ENCODE measurements at regions not wholly inside any gene's neighbourhood (a gene's known extent, or its start where the extent isn't known, plus 50 kb on each side); places are given as distances from the start of the nearest gene placed in this dataset.

DNA sequence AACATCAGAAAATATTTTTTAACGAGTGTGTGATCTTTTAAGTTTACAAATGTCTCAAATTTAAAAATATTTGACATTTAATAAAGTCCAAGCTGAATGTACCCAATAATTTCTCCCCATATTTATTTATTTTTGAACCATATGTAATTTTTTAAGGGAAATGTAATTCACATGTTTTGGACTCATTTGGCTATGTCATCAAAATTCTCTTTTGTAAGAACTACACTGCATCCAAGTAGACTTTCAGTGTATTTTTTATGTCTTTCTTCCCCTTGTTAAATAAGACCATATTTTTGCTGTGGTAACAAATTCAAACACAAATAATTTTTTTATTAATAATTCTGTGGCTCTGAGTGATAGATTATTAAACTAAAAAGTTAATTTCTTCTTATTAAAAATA is 365.2 kb downstream of the CD109 start:
- no peak overlapping the region for H3K4me3 ChIP-seq (ENCODE audit: low read depth, low read length)
- no peak for DNase-seq (ENCODE audit: low read depth, low spot score)
- POLR2A ChIA-PET = no interaction called here
- TF ChIP-seq, protein P1, sequence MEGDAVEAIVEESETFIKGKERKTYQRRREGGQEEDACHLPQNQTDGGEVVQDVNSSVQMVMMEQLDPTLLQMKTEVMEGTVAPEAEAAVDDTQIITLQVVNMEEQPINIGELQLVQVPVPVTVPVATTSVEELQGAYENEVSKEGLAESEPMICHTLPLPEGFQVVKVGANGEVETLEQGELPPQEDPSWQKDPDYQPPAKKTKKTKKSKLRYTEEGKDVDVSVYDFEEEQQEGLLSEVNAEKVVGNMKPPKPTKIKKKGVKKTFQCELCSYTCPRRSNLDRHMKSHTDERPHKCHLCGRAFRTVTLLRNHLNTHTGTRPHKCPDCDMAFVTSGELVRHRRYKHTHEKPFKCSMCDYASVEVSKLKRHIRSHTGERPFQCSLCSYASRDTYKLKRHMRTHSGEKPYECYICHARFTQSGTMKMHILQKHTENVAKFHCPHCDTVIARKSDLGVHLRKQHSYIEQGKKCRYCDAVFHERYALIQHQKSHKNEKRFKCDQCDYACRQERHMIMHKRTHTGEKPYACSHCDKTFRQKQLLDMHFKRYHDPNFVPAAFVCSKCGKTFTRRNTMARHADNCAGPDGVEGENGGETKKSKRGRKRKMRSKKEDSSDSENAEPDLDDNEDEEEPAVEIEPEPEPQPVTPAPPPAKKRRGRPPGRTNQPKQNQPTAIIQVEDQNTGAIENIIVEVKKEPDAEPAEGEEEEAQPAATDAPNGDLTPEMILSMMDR (IDR thresholded peaks at IDR 0.05; ENCODE audit: insufficient read depth, low read length, missing control alignments) = no peak
- CTCF ChIA-PET = interaction anchor here (1.0 kb wide), 2 partner anchors 22 to 29 kb away, joined by 3 read pairs; no protein-coding TSS in a partner anchor

DNA sequence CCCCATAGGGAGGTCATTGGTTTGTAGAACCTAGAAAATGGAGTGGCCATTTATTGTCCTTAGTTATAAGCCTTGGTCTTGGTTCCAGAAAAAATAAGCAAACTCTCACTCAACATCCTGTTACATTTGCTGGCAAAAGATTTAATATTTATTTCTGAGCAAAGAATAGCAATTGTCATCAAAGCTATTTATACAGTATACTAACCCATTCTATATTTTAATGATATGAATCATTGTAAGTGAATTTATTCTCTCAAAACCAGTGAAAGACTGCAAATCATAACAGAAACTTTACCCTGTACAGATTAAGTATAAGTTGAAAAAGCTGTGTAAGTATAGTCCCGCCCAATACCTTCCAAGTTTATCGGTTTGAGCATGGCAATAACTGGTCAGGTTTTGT is 364.4 kb downstream of the CD109 start:
- no peak for DNase-seq (ENCODE audit: low read depth, low spot score)
- TF ChIP-seq, protein P1 (IDR thresholded peaks at IDR 0.05; ENCODE audit: insufficient read depth, low read length, missing control alignments) = no peak
- POLR2A ChIA-PET = no interaction called here
- no peak overlapping the region for H3K4me3 ChIP-seq (ENCODE audit: low read depth, low read length)
- CTCF ChIA-PET = interaction anchor here (1.0 kb wide), 2 partner anchors 23 to 30 kb away, joined by 3 read pairs; no protein-coding TSS in a partner anchor

DNA sequence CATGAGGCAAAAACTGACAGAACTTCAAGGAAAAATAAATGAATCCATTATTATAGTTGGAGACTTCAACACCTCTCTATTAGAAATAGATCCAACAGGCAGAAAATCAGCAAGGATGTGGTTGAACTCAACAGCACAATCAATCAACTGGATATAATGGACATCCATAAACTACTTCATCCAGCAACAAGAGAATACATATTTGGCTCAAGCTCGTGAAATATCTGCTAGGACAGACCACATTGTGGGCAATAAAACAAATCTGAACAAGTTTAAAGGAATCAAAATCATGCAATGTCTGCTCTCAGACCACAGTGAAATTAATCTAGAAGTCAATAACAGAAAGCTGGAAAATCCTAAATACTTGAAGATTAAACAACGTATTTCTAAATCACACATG is 362.6 kb downstream of the CD109 start:
- POLR2A ChIA-PET = no interaction called here

DNA sequence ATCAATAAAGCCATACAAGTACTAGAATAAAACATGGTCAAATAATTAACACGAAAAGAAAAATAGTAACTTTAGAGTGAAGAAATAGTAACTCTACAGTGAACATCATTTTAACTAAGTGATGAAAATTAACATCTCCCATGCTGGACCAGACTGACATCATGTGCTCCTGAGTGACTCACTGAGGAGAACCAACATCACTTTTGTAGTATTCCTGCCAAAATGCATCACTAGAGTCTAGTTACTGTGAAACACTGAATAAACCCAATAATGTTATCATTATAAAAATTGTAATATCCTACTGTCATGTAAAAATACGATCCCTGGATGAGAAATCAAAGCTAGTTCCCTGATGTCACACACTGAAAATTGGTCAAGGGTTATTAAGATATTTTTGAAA is 361.3 kb downstream of the CD109 start:
- ChIA-PET POLR2A (no interaction called here), CTCF (interaction anchor here (0.9 kb wide), 1 partner anchor 14 kb away, joined by 3 read pairs; no protein-coding TSS in a partner anchor)
- no peak overlapping the region for H3K4me3 ChIP-seq (ENCODE audit: low read depth, low read length)
- TF ChIP-seq, protein P1 (IDR thresholded peaks at IDR 0.05; ENCODE audit: insufficient read depth, low read length, missing control alignments) = no peak
- no peak for DNase-seq (ENCODE audit: low read depth, low spot score)

More for the DNA sequence above, 362.6 kb downstream of the CD109 start:
- TF ChIP-seq, protein P1 (IDR thresholded peaks at IDR 0.05; ENCODE audit: insufficient read depth, low read length, missing control alignments) = no peak
- no peak for DNase-seq (ENCODE audit: low read depth, low spot score)
- H3K4me3 ChIP-seq (ENCODE audit: low read depth, low read length) = no peak overlapping the region
- CTCF ChIA-PET = no interaction called here

DNA sequence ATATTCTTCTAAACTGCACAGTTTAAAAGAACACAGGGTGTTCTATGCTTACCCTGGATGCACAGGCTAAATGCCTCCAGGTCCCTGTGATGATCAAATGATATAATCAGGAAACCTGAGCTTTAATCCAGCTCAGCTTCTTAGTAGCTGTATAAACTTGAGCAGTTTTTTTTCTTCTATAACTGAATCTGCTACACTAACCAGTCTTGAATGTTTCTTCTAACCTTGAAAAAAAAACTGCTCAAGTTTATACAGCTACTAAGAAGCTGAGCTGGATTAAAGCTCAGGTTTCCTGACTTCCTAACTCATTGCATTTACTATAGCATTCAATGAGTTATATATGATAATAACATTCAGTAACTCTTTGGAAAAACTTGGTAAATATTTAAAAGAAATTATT is 358.2 kb downstream of the CD109 start:
- H3K4me3 ChIP-seq (ENCODE audit: low read depth, low read length) = no peak overlapping the region
- no peak for DNase-seq (ENCODE audit: low read depth, low spot score)
- TF ChIP-seq, protein P1 (IDR thresholded peaks at IDR 0.05; ENCODE audit: insufficient read depth, low read length, missing control alignments) = no peak
- ChIA-PET POLR2A (no interaction called here), CTCF (no interaction called here)

DNA sequence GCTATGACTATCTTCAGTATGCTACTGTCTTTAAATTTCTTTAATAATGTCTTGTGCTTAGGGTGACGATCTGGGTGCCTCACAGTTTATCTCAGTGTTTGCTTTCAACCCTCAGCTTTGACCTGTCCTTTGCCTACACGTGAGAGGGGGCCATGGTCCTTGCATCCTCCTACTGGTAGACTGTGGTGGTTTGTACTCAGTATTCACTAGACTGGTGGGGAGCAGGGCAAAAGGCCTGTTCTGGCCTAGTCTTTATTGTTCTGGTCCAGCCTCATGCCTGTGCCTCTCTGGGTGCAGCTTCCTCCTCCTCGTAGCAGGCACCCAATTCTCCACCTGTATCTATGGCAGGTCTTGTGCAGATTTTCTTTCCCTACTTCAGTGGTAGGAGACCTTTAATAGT is 354.9 kb downstream of the CD109 start:
- no peak for DNase-seq (ENCODE audit: low read depth, low spot score)
- TF ChIP-seq, protein P1 (IDR thresholded peaks at IDR 0.05; ENCODE audit: insufficient read depth, low read length, missing control alignments) = no peak
- CTCF ChIA-PET = no interaction called here
- H3K4me3 ChIP-seq (ENCODE audit: low read depth, low read length) = no peak overlapping the region
- POLR2A ChIA-PET = no interaction called here
